NCI-H1930 (cell line): ENCODE measurements at regions not wholly inside any gene's neighbourhood (a gene's known extent, or its start where the extent isn't known, plus 50 kb on each side); places are given as distances from the start of the nearest gene placed in this dataset.
"Not testable (repeated sequence)": the region's sequence is repeated elsewhere in the genome, so short reads cannot be mapped to it uniquely, and the experiment has no call there.

Experiments used
- DNase-seq, 2 experiments: peaks; one replicate each; lab custom pipeline; 2025; lab: John Stamatoyannopoulos, UW

DNA sequence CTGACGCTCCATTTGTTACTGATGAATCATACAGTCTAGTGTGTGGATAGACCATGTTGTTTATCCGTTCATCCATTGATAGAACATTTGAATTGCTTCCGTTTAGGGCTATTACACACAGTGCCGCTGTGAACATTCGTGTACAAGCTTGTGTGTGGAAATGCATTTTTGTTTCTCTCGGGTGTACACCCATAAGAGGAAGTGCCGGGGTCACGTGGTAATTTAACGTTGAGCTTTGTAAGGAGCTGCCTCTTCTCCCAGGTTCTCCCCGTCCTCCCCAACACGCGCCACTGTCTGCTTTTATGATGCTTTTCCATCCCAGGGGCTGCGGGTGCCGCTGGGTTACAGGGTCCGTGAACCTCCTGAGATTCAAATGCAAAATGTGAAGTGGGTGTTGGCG, 142.3 kb downstream of the IGLL1 start:
- no peak for DNase-seq

GRCh38 chr22:23437107-23437395, 143.0 kb downstream of the IGLL1 start:
- not testable (repeated sequence) for DNase-seq

DNA sequence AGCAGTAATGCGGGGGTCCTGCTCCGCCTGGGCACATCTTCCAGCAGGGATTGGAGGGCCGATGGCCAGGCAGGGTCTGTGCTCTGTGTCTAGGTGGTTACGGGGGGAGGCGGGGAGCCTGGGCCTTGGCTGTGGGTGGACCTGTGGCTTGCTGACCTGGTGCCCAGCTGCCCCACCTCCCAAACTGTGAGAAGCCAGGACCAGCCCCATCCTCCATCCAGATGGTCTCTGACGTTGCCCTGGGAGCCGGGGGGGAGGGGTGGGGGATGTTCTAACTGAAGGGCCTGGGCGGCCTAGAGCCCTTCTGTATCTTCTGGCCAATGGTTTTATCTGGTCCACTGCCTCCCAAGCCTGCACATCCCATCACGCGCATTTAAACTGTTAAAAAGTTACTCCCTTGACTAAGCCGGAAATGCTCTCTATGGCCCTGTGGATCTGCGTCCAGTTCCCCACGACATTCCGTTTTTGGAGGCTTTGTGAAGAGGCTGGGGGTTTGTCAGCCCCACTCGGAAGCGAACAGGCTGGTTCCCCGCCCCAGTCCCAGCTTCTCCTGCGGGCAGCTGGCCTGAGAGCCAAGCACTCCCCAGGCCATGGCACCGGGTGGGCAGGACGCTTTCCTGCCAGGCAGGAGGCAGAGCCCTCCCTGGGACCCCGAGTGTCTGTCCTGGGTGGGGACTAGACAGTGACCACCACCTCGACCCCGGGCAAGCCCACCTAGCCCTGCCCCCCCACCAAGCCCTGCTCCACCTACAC, 143.6 kb downstream of the IGLL1 start:
- DNase-seq, result not testable (repeated sequence)

DNA sequence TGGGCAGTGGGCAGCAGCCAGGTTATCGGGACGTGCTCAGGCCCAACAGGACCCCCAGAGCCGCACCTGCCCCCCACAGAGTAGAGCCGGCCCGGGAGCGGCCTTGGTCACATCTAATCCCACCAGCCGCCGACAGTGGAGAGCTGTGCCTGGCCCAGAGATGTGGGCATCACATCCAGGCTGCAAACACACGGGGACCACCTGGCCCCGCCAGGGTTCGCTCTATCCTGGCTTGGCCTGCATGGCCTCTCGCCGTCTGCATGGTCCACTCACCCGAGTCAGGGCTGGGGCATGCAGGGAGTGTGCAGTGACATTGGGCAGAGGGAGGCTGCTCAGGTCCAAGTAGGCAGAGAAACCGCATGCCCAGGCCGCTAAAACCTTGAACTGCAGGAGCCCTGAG, 144.9 kb downstream of the IGLL1 start:
- not testable (repeated sequence) for DNase-seq

DNA sequence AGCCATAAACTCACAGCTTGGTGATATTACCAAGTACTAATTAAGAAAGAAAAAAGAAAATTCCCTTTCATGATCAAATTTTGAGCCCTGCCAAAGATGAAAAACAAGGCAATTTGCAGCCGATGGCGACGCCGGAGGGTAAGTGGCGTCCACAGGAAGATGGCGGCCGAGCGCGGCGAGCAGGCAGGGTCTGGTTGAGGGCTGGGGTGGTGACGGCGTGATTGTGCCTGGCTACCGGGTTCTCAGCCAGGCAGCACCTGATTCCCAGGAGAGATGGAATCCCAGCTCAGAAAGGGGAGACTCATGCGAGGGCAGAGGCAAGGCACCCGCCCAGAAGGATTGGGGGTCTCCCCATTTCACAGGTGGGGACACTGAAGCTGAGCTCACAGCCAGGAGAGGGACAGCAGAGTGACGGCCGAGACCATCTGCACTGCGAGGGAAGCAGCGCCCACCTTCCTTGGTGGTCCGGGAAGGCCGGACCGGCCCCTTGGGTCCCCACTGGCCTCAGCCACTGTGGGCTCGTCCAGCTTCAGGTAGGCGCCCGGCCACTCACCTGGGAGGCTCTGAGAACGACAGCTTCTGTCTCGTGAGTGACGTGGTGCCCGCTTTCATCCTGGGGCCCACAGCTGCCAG, 145.8 kb downstream of the IGLL1 start:
- DNase-seq, result not testable (repeated sequence)

DNA sequence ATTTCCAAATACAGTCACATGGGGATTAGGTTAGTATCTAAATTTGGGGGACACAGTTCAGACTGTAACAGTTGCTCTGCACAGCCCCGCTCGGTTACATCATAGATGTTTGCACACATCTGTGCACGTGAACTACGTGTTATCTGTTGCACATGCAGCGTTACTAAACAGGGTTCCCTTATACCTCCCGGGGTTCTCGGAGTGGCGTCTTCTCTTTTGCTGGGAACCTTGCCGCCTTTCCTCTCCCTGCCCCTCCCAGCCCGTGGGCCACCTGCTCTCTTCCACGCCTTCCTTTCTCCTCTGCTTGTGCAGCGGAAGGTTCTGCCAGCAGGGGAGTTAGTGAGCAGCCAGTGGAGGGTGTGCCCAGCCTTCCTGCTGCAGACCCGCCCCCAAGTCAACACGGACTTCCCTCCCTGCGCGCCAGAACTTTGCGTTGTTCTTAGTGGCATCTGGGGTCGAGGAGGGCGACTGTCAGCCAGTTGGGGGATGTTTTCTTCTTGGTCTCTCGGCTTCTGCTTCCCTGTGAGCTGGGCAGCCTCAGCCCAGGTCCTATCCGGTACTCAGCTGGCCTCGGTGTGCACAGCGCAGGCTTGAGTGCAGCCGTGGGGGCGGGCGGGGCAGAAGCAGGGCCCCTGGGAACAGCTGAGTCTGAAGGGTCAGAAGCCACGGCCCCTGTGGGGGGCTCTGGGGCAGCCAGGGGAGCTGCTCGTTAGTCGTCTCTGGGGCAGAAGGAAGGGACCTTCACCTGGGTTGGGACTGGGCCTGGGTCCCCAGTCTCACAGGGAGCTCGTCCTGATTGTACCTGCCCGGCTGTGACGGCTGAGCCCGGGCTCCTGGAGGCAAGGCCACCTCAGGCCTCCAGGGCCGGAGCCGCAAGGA, 146.7 kb downstream of the IGLL1 start:
- not testable (repeated sequence) for DNase-seq

GRCh38 chr22:23432719-23433118, 147.4 kb downstream of the IGLL1 start:
- DNase-seq, result not testable (repeated sequence)

DNA sequence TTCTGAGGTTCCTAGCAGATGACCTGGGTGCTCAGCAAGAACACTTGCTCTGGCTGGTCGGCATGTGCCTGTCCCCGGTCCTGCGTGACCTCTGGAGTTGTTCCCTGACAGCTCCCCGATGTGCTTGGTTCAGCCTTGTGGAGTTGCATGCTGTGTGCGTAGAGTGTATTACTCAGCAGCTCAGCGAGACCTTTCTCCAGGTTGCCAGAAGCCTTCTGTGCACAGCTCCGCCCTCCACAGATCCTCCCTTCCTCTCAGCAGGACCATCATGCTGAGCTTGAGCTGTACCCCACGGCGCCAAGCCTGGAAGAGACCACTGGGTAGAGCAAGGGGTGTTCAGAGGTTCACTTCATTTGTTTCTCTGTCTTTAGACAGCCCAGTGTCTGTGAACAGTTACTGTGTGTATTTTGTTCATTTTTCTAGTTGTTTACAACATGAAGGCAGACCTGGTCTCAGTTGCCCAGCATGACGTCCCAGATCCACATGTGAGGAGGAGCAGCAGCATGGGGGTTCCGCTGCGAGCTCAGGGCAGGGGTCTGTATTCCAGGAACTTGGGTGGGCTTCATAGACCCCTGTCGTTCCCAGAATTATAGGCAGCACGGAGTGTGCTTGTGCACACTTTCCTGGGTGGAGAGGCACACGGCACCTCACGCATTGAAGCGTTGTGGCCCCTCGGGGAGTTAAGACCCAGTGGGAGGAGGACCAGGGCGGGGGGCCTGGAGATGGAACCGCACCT, 148.6 kb downstream of the IGLL1 start:
- no peak for DNase-seq

DNA sequence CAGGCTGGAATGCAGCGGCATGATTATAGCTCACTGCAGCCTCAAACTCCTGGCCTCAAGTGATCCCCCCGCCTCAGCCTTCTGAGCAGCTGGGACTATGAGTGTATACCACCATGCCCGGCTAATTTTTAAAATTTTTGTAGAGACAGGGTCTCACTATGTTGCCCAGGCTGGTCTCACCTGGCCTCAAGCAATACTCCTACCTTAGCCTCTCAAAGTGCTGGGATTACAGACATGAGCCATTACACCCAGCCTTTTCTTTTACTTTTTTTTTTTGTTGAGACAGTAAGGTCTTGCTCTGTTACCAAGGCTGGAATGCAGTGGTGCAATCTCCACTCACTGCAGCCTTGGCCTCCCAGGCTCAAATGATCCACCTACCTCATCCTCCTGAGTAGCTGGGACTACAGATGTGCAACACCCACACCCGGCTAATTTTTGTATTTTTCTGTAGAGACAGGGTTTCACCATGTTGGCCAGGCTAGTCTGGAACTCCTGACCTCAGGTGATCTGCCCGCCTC, 155.5 kb downstream of the IGLL1 start:
- not testable (repeated sequence) for DNase-seq

DNA sequence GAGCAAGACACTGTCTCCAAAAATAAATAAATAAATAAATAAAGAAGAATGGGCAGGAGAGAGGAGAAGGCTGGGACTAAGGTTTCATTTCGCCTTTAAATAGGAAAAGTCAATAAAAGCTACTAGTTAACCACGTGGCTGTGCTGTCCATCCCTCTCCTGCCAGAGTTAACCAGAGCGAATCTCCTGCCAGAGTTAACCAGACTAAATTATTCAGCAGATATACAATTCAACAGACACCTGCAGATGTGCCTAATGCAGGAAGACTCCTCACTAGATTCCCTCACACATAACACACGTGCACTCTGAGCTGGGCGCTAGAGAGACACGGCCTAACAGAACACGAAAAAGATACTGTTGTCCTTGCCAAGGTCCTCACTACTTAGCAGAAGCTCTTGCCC, 156.1 kb downstream of the IGLL1 start:
- DNase-seq, result no peak

GRCh38 chr22:23422281-23422680, 157.8 kb downstream of the IGLL1 start:
- DNase-seq, result not testable (repeated sequence)

GRCh38 chr22:23421300-23421699, 158.8 kb downstream of the IGLL1 start:
- not testable (repeated sequence) for DNase-seq

DNA sequence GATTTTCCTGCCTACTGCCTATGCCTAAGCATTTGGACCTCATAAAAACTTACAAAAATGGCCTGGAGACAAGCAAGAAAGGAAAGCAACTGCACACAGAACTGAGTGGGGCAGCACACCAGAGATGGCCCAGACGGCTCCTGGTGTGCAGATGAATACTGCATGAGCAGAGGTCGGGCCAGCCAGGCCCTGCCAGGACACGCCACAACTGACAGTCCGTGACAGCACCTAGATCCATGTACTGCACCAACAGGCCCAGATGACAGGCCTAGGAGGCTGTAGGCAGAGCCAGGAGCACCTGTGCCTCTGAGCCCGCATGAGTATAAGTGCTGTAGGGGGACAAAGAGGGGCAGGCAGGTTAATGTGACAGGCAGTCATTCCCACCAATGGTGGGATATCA, 160.2 kb downstream of the IGLL1 start:
- no peak for DNase-seq

- DNase-seq, result no peak
Measured at GRCh38 chr22:23419171-23419570, 160.9 kb downstream of the IGLL1 start.

- no peak for DNase-seq
Measured at GRCh38 chr22:23418159-23418788, 161.8 kb downstream of the IGLL1 start.

- not testable (repeated sequence) for DNase-seq
Measured at GRCh38 chr22:23417327-23417726, 162.8 kb downstream of the IGLL1 start.

DNA sequence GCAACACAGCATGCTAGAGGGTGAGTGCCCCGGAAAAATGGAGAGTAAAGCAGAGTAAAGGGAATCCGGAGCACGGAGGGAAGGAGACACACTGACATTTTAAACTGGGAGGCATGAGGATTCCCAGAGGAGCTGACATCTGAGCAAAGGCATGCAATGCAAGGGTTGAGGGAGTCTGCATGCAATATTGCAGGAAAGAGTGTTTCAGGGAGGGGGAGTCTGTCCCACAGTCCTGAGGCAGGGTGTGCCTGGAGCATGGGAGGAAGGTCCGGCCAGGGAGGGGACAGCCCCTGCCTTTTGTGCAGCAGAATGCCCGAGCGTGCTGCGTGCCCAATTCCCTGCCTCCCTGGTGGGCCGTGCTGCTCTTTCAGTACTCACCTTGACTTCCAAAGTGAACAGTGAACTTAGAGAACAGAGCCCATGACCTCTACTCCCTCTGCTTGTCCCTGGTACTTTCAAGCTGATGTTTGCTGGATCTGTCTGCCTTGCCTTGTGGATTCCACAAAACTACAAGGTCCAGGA, 163.9 kb downstream of the IGLL1 start:
- DNase-seq, result not testable (repeated sequence)

DNA sequence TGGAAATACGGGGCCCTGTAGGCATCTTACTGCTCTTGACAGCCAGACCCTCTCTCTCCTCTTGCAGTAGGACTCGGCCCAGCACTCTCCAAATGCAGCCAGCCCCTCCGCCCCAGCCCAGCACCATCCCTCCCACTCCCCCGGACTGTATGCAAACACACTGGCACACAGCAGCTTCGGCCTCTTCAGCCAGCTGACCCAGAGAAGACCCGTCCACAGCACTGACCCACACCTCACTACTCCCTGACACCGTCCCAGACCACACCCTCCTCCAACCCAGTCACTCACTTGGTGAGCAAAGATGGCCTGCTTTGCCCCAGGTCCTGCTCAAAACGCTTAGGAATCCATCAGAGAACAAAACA, 164.6 kb downstream of the IGLL1 start:
- no peak for DNase-seq

DNA sequence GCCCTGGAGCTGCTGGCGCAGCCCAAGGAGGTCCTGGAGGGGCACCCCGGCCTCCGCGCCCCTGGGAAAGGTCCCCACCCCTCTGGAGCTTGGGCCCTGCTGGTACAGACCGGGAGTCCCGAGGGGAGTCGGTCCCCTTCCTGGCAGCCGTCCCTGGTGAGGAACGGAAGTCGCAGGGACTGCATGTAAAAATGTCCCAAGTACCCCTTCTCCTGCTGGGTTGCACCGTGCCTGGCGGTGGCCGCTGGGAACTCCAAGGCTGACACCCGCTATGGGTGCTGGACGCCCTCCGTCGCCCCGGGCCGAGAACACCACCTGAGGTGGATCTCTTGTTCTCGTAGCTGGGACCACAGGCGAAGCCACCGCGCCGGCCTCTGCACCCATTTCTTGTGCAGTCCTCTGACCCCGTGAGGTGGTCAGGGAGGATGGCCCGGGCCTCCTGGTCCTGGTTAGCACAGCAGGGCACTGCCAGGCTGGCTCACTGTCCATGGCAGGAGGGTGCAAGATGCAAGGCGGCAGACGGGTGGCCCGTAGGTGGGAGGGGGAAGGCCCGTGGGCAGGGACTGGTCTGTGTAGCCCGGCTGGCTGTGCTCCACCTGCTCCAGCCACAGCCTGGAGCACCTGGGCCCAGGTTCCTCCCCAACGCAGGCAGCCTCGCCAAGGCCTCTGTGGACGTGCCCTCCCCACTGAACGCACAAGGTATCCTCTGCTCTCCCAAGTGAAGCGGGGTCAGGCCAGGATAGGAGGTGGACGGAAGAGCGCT, 165.2 kb downstream of the IGLL1 start:
- no peak for DNase-seq

GRCh38 chr22:23411739-23412138, 168.4 kb downstream of the IGLL1 start:
- DNase-seq, result no peak

DNA sequence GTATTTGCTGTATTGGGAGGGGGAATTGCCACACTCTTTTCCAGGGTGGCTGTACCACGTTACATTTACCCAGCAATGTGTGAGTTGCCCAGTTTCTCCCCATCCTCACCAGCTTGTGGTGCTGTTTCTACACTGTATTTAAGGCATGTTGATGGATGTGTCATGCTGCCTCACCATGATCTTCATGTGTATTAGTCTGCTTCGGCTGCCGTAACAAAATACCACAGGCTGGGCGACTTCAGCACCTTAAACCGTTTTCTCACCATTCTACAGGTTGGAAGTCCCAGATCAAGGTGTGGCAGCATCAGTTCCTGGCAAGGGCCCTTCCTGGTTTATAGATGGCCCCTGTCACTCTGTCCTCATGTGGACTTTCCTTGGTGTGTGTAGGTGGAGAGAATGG, 169.7 kb downstream of the IGLL1 start:
- no peak for DNase-seq
